SK-N-SH treated with all-trans-retinoic acid at 6 μM for 48 hours (cell line): ENCODE measurements at regions not wholly inside any gene's neighbourhood (a gene's known extent, or its start where the extent isn't known, plus 50 kb on each side); places are given as distances from the start of the nearest gene placed in this dataset.
A peak's percentile ranks its signal among the peaks of the same experiment; 100 is the strongest.

ENCODE experiments used
- ATAC-seq: fragments of 200-7000 bp; cut with Tn5 transposase; 3 replicates; pipeline ENCODE4 v1.9.1; 2020; ENCODE audit warnings: mild to moderate bottlenecking, moderate library complexity
- ARNTL ChIP-seq: fragments of 450-650 bp; formaldehyde crosslinking; IDR thresholded peaks from 2 replicates; pipeline ENCODE4 v1.5.0; 2020; ENCODE audit warnings: low read depth, mild to moderate bottlenecking, moderate library complexity, borderline replicate concordance
- BACH2 ChIP-seq: fragments of 250-450 bp; sonication (Bioruptor Pico); IDR thresholded peaks from 2 replicates; pipeline ENCODE4 v1.9.0; 2021; ENCODE audit warnings: mild to moderate bottlenecking, borderline replicate concordance
- CSDC2 ChIP-seq: fragments of 250-450 bp; sonication (Bioruptor Pico); IDR thresholded peaks from 2 replicates; pipeline ENCODE4 v1.5.0; 2020; ENCODE audit warnings: mild to moderate bottlenecking, moderate library complexity
- CSRNP3 ChIP-seq: fragments of 250-450 bp; sonication (Bioruptor Pico); IDR thresholded peaks from 2 replicates; pipeline ENCODE4 v1.5.1; 2021; ENCODE audit warnings: mild to moderate bottlenecking, moderate library complexity
- ESRRG ChIP-seq: fragments of 250-450 bp; sonication (Bioruptor Pico); IDR thresholded peaks from 2 replicates; pipeline ENCODE4 v1.6.1; 2021; ENCODE audit warnings: mild to moderate bottlenecking
- GLIS3 ChIP-seq: fragments of 250-450 bp; sonication (Bioruptor Pico); IDR thresholded peaks from 2 replicates; pipeline ENCODE4 v1.5.0; 2020; ENCODE audit warnings: mild to moderate bottlenecking, moderate library complexity
- ISL1 ChIP-seq: fragments of 250-450 bp; sonication (Bioruptor Pico); IDR thresholded peaks from 2 replicates; pipeline ENCODE4 v2.1.2; 2022; ENCODE audit warnings: mild to moderate bottlenecking, moderate library complexity
- POU6F1 ChIP-seq: fragments of 250-450 bp; sonication (Bioruptor Pico); IDR thresholded peaks from 2 replicates; pipeline ENCODE4 v1.8.0; 2021; ENCODE audit warnings: low read depth, mild to moderate bottlenecking, moderate library complexity, borderline replicate concordance
- PPARA ChIP-seq: fragments of 250-450 bp; sonication (Bioruptor Pico); IDR thresholded peaks from 2 replicates; pipeline ENCODE4 v1.5.0; 2020; ENCODE audit warnings: mild to moderate bottlenecking, borderline replicate concordance
- RARB ChIP-seq: fragments of 250-450 bp; sonication (Bioruptor Pico); IDR thresholded peaks from 2 replicates; pipeline ENCODE4 v1.8.0; 2021; ENCODE audit warnings: mild to moderate bottlenecking, moderate library complexity
- SNAI2 ChIP-seq: fragments of 250-450 bp; sonication (Bioruptor Pico); IDR thresholded peaks from 2 replicates; pipeline ENCODE4 v1.5.0; 2020; ENCODE audit warnings: mild to moderate bottlenecking, moderate library complexity
- TCF4 ChIP-seq: fragments of 250-450 bp; sonication (Bioruptor Pico); IDR thresholded peaks from 2 replicates; pipeline ENCODE4 v1.8.0; 2021; ENCODE audit warnings: mild to moderate bottlenecking, moderate library complexity, borderline replicate concordance
- TOX ChIP-seq: fragments of 250-450 bp; sonication (Bioruptor Pico); IDR thresholded peaks from 2 replicates; pipeline ENCODE4 v1.8.0; 2021; ENCODE audit warnings: mild to moderate bottlenecking, moderate library complexity, borderline replicate concordance
- ZC3H10 ChIP-seq: fragments of 250-450 bp; sonication (Bioruptor Pico); IDR thresholded peaks from 2 replicates; pipeline ENCODE4 v1.5.1; 2021; ENCODE audit warnings: mild to moderate bottlenecking, moderate library complexity
- ZFP3 ChIP-seq: fragments of 250-450 bp; sonication (Bioruptor Pico); IDR thresholded peaks from 2 replicates; pipeline ENCODE4 v1.5.0; 2020; ENCODE audit warnings: mild to moderate bottlenecking, moderate library complexity
- ZFP30 ChIP-seq: fragments of 450-650 bp; formaldehyde crosslinking; IDR thresholded peaks from 2 replicates; pipeline ENCODE4 v1.5.0; 2022; ENCODE audit warnings: mild to moderate bottlenecking, moderate library complexity
- ZNF565 ChIP-seq: fragments of 450-650 bp; formaldehyde crosslinking; conservative IDR thresholded peaks from 2 replicates; pipeline ENCODE4 v1.5.0; 2020; ENCODE audit warnings: low read depth, mild to moderate bottlenecking, moderate library complexity
- ZNF70 ChIP-seq: fragments of 450-650 bp; formaldehyde crosslinking; IDR thresholded peaks from 2 replicates; pipeline ENCODE4 v1.5.0; 2020; ENCODE audit warnings: mild to moderate bottlenecking, moderate library complexity
- ZNF8 ChIP-seq: fragments of 450-650 bp; formaldehyde crosslinking; IDR thresholded peaks from 2 replicates; pipeline ENCODE4 v1.5.0; 2020; ENCODE audit warnings: mild to moderate bottlenecking, moderate library complexity
- TF ChIP-seq, protein P1 (sequence below): fragments of 250-450 bp; sonication (Bioruptor Pico); IDR thresholded peaks from 2 replicates; pipeline ENCODE4 v1.5.1; 2020; ENCODE audit warnings: low read depth, mild to moderate bottlenecking, moderate library complexity
- TF ChIP-seq, protein P2 (sequence below): fragments of 250-450 bp; sonication (Bioruptor Pico); IDR thresholded peaks from 2 replicates; pipeline ENCODE4 v1.5.0; 2020; ENCODE audit warnings: mild to moderate bottlenecking, moderate library complexity
- TF ChIP-seq, protein P3 (sequence below): fragments of 250-450 bp; sonication (Bioruptor Pico); IDR thresholded peaks from 2 replicates; pipeline ENCODE4 v1.8.0; 2020; ENCODE audit warnings: mild to moderate bottlenecking, moderate library complexity, borderline replicate concordance

GRCh38 chr12:65615118-65615517 is 209.2 kb upstream of the HMGA2 start:
- peak; percentile 22 for ATAC-seq
- no peak for TF ChIP-seq GLIS3 (CRISPR knock-in tag)
- TF ChIP-seq ARNTL, result no peak
- TF ChIP-seq ZNF8, result no peak
- no peak; the same call in 1 of the 2 replicates for TF ChIP-seq TOX (CRISPR knock-in tag)
- TF ChIP-seq ZFP30 (CRISPR knock-in tag), result no peak
- TF ChIP-seq SNAI2 (CRISPR knock-in tag), result no peak
- TF ChIP-seq TCF4 (CRISPR knock-in tag), result no peak
- no peak for TF ChIP-seq ISL1
- TF ChIP-seq, protein P1, sequence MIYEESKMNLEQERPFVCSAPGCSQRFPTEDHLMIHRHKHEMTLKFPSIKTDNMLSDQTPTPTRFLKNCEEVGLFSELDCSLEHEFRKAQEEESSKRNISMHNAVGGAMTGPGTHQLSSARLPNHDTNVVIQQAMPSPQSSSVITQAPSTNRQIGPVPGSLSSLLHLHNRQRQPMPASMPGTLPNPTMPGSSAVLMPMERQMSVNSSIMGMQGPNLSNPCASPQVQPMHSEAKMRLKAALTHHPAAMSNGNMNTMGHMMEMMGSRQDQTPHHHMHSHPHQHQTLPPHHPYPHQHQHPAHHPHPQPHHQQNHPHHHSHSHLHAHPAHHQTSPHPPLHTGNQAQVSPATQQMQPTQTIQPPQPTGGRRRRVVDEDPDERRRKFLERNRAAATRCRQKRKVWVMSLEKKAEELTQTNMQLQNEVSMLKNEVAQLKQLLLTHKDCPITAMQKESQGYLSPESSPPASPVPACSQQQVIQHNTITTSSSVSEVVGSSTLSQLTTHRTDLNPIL (CRISPR knock-in tag), result no peak
- no peak for TF ChIP-seq ZFP3
- TF ChIP-seq CSDC2 (CRISPR knock-in tag), result no peak
- no peak for TF ChIP-seq POU6F1 (CRISPR knock-in tag)

GRCh38 chr12:65616022-65616421 is 208.3 kb upstream of the HMGA2 start:
- TF ChIP-seq ZNF8 (no peak), ZC3H10 (CRISPR knock-in tag) (no peak), BACH2 (CRISPR knock-in tag) (no peak), TOX (CRISPR knock-in tag) (no peak), POU6F1 (CRISPR knock-in tag) (no peak), RARB (CRISPR knock-in tag) (no peak), ZFP3 (no peak), ARNTL (no peak)
- TF ChIP-seq, protein P2, sequence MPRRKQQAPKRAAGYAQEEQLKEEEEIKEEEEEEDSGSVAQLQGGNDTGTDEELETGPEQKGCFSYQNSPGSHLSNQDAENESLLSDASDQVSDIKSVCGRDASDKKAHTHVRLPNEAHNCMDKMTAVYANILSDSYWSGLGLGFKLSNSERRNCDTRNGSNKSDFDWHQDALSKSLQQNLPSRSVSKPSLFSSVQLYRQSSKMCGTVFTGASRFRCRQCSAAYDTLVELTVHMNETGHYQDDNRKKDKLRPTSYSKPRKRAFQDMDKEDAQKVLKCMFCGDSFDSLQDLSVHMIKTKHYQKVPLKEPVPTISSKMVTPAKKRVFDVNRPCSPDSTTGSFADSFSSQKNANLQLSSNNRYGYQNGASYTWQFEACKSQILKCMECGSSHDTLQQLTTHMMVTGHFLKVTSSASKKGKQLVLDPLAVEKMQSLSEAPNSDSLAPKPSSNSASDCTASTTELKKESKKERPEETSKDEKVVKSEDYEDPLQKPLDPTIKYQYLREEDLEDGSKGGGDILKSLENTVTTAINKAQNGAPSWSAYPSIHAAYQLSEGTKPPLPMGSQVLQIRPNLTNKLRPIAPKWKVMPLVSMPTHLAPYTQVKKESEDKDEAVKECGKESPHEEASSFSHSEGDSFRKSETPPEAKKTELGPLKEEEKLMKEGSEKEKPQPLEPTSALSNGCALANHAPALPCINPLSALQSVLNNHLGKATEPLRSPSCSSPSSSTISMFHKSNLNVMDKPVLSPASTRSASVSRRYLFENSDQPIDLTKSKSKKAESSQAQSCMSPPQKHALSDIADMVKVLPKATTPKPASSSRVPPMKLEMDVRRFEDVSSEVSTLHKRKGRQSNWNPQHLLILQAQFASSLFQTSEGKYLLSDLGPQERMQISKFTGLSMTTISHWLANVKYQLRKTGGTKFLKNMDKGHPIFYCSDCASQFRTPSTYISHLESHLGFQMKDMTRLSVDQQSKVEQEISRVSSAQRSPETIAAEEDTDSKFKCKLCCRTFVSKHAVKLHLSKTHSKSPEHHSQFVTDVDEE, result no peak
- TF ChIP-seq, protein P3, sequence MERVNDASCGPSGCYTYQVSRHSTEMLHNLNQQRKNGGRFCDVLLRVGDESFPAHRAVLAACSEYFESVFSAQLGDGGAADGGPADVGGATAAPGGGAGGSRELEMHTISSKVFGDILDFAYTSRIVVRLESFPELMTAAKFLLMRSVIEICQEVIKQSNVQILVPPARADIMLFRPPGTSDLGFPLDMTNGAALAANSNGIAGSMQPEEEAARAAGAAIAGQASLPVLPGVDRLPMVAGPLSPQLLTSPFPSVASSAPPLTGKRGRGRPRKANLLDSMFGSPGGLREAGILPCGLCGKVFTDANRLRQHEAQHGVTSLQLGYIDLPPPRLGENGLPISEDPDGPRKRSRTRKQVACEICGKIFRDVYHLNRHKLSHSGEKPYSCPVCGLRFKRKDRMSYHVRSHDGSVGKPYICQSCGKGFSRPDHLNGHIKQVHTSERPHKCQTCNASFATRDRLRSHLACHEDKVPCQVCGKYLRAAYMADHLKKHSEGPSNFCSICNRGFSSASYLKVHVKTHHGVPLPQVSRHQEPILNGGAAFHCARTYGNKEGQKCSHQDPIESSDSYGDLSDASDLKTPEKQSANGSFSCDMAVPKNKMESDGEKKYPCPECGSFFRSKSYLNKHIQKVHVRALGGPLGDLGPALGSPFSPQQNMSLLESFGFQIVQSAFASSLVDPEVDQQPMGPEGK, result no peak

DNA sequence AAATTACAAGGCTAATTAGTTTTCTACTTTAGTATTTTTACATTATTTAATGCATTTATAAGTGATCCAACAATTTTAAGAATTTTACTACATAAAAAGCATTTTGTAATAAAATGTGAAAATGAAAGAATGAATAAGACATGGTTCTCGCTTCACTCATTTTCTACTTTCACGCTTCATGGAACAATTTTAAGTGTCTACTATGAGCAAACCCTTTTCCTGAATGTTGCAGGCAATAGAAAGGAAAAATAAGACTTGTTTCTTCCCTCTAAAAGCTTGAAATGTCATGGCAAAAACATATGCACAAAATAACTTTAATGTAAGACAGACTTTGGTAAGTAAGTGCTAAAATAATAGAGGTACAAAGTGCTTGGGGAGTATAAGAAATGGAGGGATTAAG is 205.7 kb upstream of the HMGA2 start:
- no peak for TF ChIP-seq ZNF565 (CRISPR knock-in tag)
- TF ChIP-seq CSRNP3 (CRISPR knock-in tag), result no peak
- TF ChIP-seq ZNF70 (CRISPR knock-in tag), result no peak
- TF ChIP-seq ZNF8, result no peak
- TF ChIP-seq POU6F1 (CRISPR knock-in tag), result no peak
- no peak for TF ChIP-seq ZFP30 (CRISPR knock-in tag)
- TF ChIP-seq PPARA, result no peak
- TF ChIP-seq TOX (CRISPR knock-in tag), result no peak
- TF ChIP-seq, protein P1 (CRISPR knock-in tag), result no peak
- TF ChIP-seq ESRRG (CRISPR knock-in tag), result no peak
- TF ChIP-seq SNAI2 (CRISPR knock-in tag), result no peak
- no peak for TF ChIP-seq ARNTL
- TF ChIP-seq, all 23 proteins: peak for 0
- ATAC-seq, result no peak

More at GRCh38 chr12:65616022-65616421, 208.3 kb upstream of the HMGA2 start:
- no peak for ATAC-seq
